MM.1S (cell line): ENCODE measurements at regions not wholly inside any gene's neighbourhood (a gene's known extent, or its start where the extent isn't known, plus 50 kb on each side); places are given as distances from the start of the nearest gene placed in this dataset.
"Not testable (repeated sequence)": the region's sequence is repeated elsewhere in the genome, so short reads cannot be mapped to it uniquely, and the experiment has no call there.

ENCODE experiments used
- DNase-seq: peaks from one replicate; pipeline ENCODE4 v3.0.0-alpha.2; 2015
- H2AFZ ChIP-seq: fragments of 300-600 bp; sonication (generic); 2 replicates; pipeline ENCODE4 v1.6.0; 2016; ENCODE audit warnings: antibody characterized with exemption, low read length
- H3F3A ChIP-seq: fragments of 300-600 bp; sonication (generic); 2 replicates; pipeline ENCODE4 v1.6.1; 2016; ENCODE audit warnings: mild to moderate bottlenecking, antibody characterized with exemption, low read length, moderate library complexity, mixed read lengths; ENCODE audit not compliant: insufficient read depth
- H3K27ac ChIP-seq: fragments of 300-600 bp; sonication (generic); 2 replicates; pipeline ENCODE4 v1.5.1; 2016; ENCODE audit warnings: mild to moderate bottlenecking, low read length
- H3K27me3 ChIP-seq: fragments of 300-600 bp; sonication (generic); replicated peaks from 2 replicates; pipeline ENCODE4 v1.6.0; 2016; ENCODE audit warnings: low read length; ENCODE audit not compliant: insufficient read depth
- H3K36me3 ChIP-seq: fragments of 300-600 bp; sonication (generic); replicated peaks from 2 replicates; pipeline ENCODE4 v1.6.1; 2016; ENCODE audit warnings: mild to moderate bottlenecking, low read length, mixed read lengths; ENCODE audit not compliant: insufficient read depth
- H3K4me1 ChIP-seq: fragments of 300-600 bp; sonication (generic); 2 replicates; pipeline ENCODE4 v1.6.1; 2016; ENCODE audit warnings: low read length, mixed read lengths
- H3K4me2 ChIP-seq: fragments of 300-600 bp; sonication (generic); 2 replicates; pipeline ENCODE4 v1.6.0; 2016; ENCODE audit warnings: low read depth, low read length
- H3K4me3 ChIP-seq: fragments of 300-600 bp; sonication (generic); 2 replicates; pipeline ENCODE4 v1.5.1; 2016; ENCODE audit warnings: low read length, mixed read lengths
- H3K79me2 ChIP-seq: fragments of 300-600 bp; sonication (generic); 2 replicates; pipeline ENCODE4 v1.6.1; 2016; ENCODE audit warnings: mixed run types, low read length, mixed read lengths
- H3K9ac ChIP-seq: fragments of 300-600 bp; sonication (generic); 2 replicates; pipeline ENCODE4 v1.6.1; 2016; ENCODE audit warnings: low read length, mixed read lengths
- H3K9me2 ChIP-seq: fragments of 300-600 bp; sonication (generic); replicated peaks from 2 replicates; pipeline ENCODE4 v1.6.1; 2016; ENCODE audit warnings: mild to moderate bottlenecking, low read length, mixed read lengths; ENCODE audit not compliant: insufficient read depth
- H3K9me3 ChIP-seq: fragments of 300-600 bp; sonication (generic); replicated peaks from 2 replicates; pipeline ENCODE4 v1.6.1; 2016; ENCODE audit warnings: mild to moderate bottlenecking, low read length, mixed read lengths; ENCODE audit not compliant: insufficient read depth
- H4K20me1 ChIP-seq: fragments of 300-600 bp; sonication (generic); 2 replicates; pipeline ENCODE4 v1.6.1; 2016; ENCODE audit warnings: mild to moderate bottlenecking, low read length, moderate library complexity, mixed read lengths; ENCODE audit not compliant: insufficient read depth
- CTCF ChIP-seq: fragments of 300-600 bp; sonication (generic); IDR thresholded peaks from 2 replicates; pipeline ENCODE4 v1.5.1; 2016; ENCODE audit warnings: antibody characterized with exemption, low read length, mixed read lengths
- EZH2 ChIP-seq: fragments of 300-600 bp; sonication (generic); optimal IDR thresholded peaks from 2 replicates; pipeline ENCODE3; 2017; ENCODE audit warnings: low read depth, mild to moderate bottlenecking, antibody characterized with exemption, low read length, mixed read lengths
- EZH2phosphoT487 ChIP-seq: fragments of 300-600 bp; sonication (generic); IDR thresholded peaks from 2 replicates; pipeline ENCODE4 v1.6.1; 2018; ENCODE audit warnings: antibody characterized with exemption, low read length

GRCh38 chr7:32668387-32669097 lies 173.3 kb downstream of the AVL9 start:
- H3K9ac ChIP-seq, H3K4me2 ChIP-seq, H2AFZ ChIP-seq, H3K9me2 ChIP-seq, H3K79me2 ChIP-seq, H3K4me3 ChIP-seq, H3K36me3 ChIP-seq, H3F3A ChIP-seq, H3K9me3 ChIP-seq, H4K20me1 ChIP-seq, DNase-seq, H3K4me1 ChIP-seq, H3K27me3 ChIP-seq, H3K27ac ChIP-seq: not testable (repeated sequence)

GRCh38 chr7:32667586-32667985 lies 172.3 kb downstream of the AVL9 start:
- not testable (repeated sequence) for H3K9me2 ChIP-seq, H3K9ac ChIP-seq, H3F3A ChIP-seq, H3K4me2 ChIP-seq, H3K9me3 ChIP-seq, H3K27me3 ChIP-seq, H3K4me3 ChIP-seq, H3K79me2 ChIP-seq, H3K4me1 ChIP-seq, H4K20me1 ChIP-seq, H3K36me3 ChIP-seq, H3K27ac ChIP-seq, DNase-seq, H2AFZ ChIP-seq

- H3K4me2 ChIP-seq, H2AFZ ChIP-seq, H3K9me3 ChIP-seq, H3K4me1 ChIP-seq, H3K4me3 ChIP-seq, H3K79me2 ChIP-seq, H3K36me3 ChIP-seq, H4K20me1 ChIP-seq, H3K27ac ChIP-seq, DNase-seq, H3K9ac ChIP-seq, H3K27me3 ChIP-seq, H3F3A ChIP-seq, H3K9me2 ChIP-seq: not testable (repeated sequence)
These were observed 168.5 kb downstream of the AVL9 start for GRCh38 chr7:32663805-32664211.

GRCh38 chr7:32662509-32662908 lies 167.2 kb downstream of the AVL9 start:
- not testable (repeated sequence) for H3F3A ChIP-seq, H3K9me3 ChIP-seq, DNase-seq, H3K4me1 ChIP-seq, H3K4me2 ChIP-seq, H3K4me3 ChIP-seq, H3K9me2 ChIP-seq, H2AFZ ChIP-seq, H3K79me2 ChIP-seq, H4K20me1 ChIP-seq, H3K27ac ChIP-seq, H3K36me3 ChIP-seq, H3K9ac ChIP-seq, H3K27me3 ChIP-seq

GRCh38 chr7:32661929-32662328 lies 166.6 kb downstream of the AVL9 start:
- H4K20me1 ChIP-seq: no peaks in the 10 kb centered on the region
- H3K9ac ChIP-seq: no peak overlapping the region
- no peaks in the 10 kb centered on the region for H3K79me2 ChIP-seq
- H3K9me3 ChIP-seq: no peaks in the 10 kb centered on the region
- H3K27ac ChIP-seq: no peak overlapping the region
- TF ChIP-seq EZH2: no peak
- TF ChIP-seq EZH2phosphoT487: no peak
- no peak for TF ChIP-seq CTCF
- no peaks in the 10 kb centered on the region for H3K9me2 ChIP-seq
- no peak for DNase-seq
- H3F3A ChIP-seq: no peaks in the 10 kb centered on the region
- no peaks in the 10 kb centered on the region for H3K4me1 ChIP-seq
- no peak overlapping the region for H3K4me3 ChIP-seq
- no peaks in the 10 kb centered on the region for H3K27me3 ChIP-seq
- no peaks in the 10 kb centered on the region for H3K36me3 ChIP-seq
- no peak overlapping the region for H3K4me2 ChIP-seq
- no peak overlapping the region for H2AFZ ChIP-seq
